Parathyroid adenoma (tissue), 2 donors: ENCODE measurements at regions not wholly inside any gene's neighbourhood (a gene's known extent, or its start where the extent isn't known, plus 50 kb on each side); places are given as distances from the start of the nearest gene placed in this dataset.

Experiments used
- H2AFZ ChIP-seq: fragments of 300-600 bp; sonication (generic); one replicate; pipeline ENCODE4 v1.7.0; 2017; ENCODE audit warnings: antibody characterized with exemption, mild to moderate bottlenecking
- H3K27ac ChIP-seq: fragments of 300-600 bp; sonication (generic); one replicate; pipeline ENCODE4 v1.7.0; 2017
- H3K27me3 ChIP-seq: fragments of 300-600 bp; sonication (generic); one replicate; pipeline ENCODE4 v1.7.0; 2017; ENCODE audit warnings: low read length; ENCODE audit not compliant: control insufficient read depth, insufficient read depth
- H3K36me3 ChIP-seq: fragments of 300-600 bp; sonication (generic); one replicate; pipeline ENCODE4 v1.7.0; 2017; ENCODE audit warnings: low read length; ENCODE audit not compliant: control insufficient read depth, insufficient read depth
- H3K4me1 ChIP-seq: fragments of 300-600 bp; sonication (generic); one replicate; pipeline ENCODE4 v1.7.0; 2017; ENCODE audit warnings: control low read depth
- H3K4me2 ChIP-seq: fragments of 300-600 bp; sonication (generic); one replicate; pipeline ENCODE4 v1.7.0; 2017; ENCODE audit warnings: low read length
- H3K4me3 ChIP-seq: fragments of 300-600 bp; sonication (generic); one replicate; pipeline ENCODE4 v1.7.0; 2017; ENCODE audit warnings: low read depth, low read length
- H3K79me2 ChIP-seq: fragments of 300-600 bp; sonication (generic); one replicate; pipeline ENCODE4 v1.7.0; 2017; ENCODE audit warnings: control low read depth
- H3K9ac ChIP-seq: fragments of 300-600 bp; sonication (generic); one replicate; pipeline ENCODE4 v1.7.0; 2017; ENCODE audit warnings: mild to moderate bottlenecking
- H3K9me3 ChIP-seq: fragments of 300-600 bp; sonication (generic); one replicate; pipeline ENCODE4 v1.7.0; 2017; ENCODE audit warnings: low read length; ENCODE audit not compliant: control insufficient read depth
- CTCF ChIP-seq: fragments of 300-600 bp; sonication (generic); IDR thresholded peaks from one replicate; pipeline ENCODE4 v1.7.0; 2017; ENCODE audit warnings: antibody characterized with exemption, mild to moderate bottlenecking
- donor health status: primary hyperparathyroidism.

DNA sequence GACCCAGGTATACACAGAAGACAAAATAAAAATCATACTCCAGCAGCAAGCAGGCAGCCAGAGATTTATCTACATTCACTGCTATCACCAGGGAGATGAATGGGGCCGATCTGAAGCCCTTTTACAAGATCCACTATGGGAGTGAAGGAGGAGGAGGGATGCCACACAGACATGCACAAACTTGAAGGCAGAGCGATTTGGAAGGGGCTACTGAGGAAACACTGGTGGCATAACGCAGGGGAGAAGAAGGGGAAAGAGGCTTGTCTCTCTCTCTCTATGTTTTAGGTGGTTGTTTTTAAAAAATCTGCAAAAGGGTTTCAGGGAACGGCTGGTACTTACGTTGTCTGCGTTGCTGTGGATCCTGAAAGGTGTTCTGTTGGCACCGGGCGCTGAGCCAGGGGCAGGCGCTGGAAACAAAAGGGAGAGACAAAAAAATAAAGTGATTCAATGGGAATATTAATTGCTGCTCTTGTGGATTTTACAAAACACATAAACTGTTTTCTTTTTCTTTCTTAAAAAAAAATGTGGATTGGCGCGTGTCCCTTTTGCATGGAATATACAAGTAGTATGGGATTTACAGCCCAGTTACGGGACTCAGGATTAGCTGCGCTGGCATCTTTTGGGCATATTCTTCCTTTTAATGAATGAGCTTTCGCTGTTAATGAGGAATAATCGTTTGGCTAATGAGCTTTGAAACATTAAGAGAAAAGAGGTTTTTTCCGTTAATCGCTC lies 255.3 kb upstream of the PMFBP1 start:
- no peaks in the 10 kb centered on the region for H3K4me1 ChIP-seq
- H3K27ac ChIP-seq, result no peak overlapping the region
- no peak for TF ChIP-seq CTCF
- H3K9ac ChIP-seq, result no peak overlapping the region
- H3K27me3 ChIP-seq, result no peaks in the 10 kb centered on the region
- no peak overlapping the region for H3K4me3 ChIP-seq
- H2AFZ ChIP-seq, result no peak overlapping the region
- no peaks in the 10 kb centered on the region for H3K9me3 ChIP-seq
- no peaks in the 10 kb centered on the region for H3K79me2 ChIP-seq
- H3K36me3 ChIP-seq, result no peaks in the 10 kb centered on the region
- H3K4me2 ChIP-seq, result no peak overlapping the region

GRCh38 chr16:72426386-72426785 lies 254.4 kb upstream of the PMFBP1 start:
- no peaks in the 10 kb centered on the region for H3K27me3 ChIP-seq
- H3K9ac ChIP-seq, result no peak overlapping the region
- no peaks in the 10 kb centered on the region for H3K36me3 ChIP-seq
- H3K4me3 ChIP-seq, result no peak overlapping the region
- H3K4me1 ChIP-seq, result no peaks in the 10 kb centered on the region
- H3K27ac ChIP-seq, result no peak overlapping the region
- no peaks in the 10 kb centered on the region for H3K9me3 ChIP-seq
- no peaks in the 10 kb centered on the region for H3K79me2 ChIP-seq
- no peak overlapping the region for H3K4me2 ChIP-seq
- no peak overlapping the region for H2AFZ ChIP-seq
- no peak for TF ChIP-seq CTCF

- no peaks in the 10 kb centered on the region for H3K9me3 ChIP-seq
- no peak overlapping the region for H3K27ac ChIP-seq
- no peak overlapping the region for H3K4me2 ChIP-seq
- H3K4me1 ChIP-seq, result no peaks in the 10 kb centered on the region
- H3K36me3 ChIP-seq, result no peaks in the 10 kb centered on the region
- no peaks in the 10 kb centered on the region for H3K79me2 ChIP-seq
- H3K9ac ChIP-seq, result no peak overlapping the region
- H3K4me3 ChIP-seq, result no peak overlapping the region
- H2AFZ ChIP-seq, result no peak overlapping the region
- H3K27me3 ChIP-seq, result no peaks in the 10 kb centered on the region
- TF ChIP-seq CTCF, result no peak
Measured at GRCh38 chr16:72425571-72426341, 253.8 kb upstream of the PMFBP1 start.

- Histone ChIP-seq H3K4me3 (no peak overlapping the region), H2AFZ (no peak overlapping the region), H3K27me3 (no peaks in the 10 kb centered on the region), H3K27ac (no peak overlapping the region), H3K4me2 (no peak overlapping the region), H3K9ac (no peak overlapping the region), H3K36me3 (no peaks in the 10 kb centered on the region), H3K9me3 (no peaks in the 10 kb centered on the region), H3K4me1 (no peaks in the 10 kb centered on the region), H3K79me2 (no peaks in the 10 kb centered on the region)
- no peak for TF ChIP-seq CTCF
Measured at GRCh38 chr16:72424757-72425156, 252.8 kb upstream of the PMFBP1 start.
